MV-4-11 (cell line): ENCODE measurements at regions not wholly inside any gene's neighbourhood (a gene's known extent, or its start where the extent isn't known, plus 50 kb on each side); places are given as distances from the start of the nearest gene placed in this dataset.

Experiments used
- DNase-seq: peaks from one replicate; lab custom pipeline; 2025; lab: John Stamatoyannopoulos, UW

DNA sequence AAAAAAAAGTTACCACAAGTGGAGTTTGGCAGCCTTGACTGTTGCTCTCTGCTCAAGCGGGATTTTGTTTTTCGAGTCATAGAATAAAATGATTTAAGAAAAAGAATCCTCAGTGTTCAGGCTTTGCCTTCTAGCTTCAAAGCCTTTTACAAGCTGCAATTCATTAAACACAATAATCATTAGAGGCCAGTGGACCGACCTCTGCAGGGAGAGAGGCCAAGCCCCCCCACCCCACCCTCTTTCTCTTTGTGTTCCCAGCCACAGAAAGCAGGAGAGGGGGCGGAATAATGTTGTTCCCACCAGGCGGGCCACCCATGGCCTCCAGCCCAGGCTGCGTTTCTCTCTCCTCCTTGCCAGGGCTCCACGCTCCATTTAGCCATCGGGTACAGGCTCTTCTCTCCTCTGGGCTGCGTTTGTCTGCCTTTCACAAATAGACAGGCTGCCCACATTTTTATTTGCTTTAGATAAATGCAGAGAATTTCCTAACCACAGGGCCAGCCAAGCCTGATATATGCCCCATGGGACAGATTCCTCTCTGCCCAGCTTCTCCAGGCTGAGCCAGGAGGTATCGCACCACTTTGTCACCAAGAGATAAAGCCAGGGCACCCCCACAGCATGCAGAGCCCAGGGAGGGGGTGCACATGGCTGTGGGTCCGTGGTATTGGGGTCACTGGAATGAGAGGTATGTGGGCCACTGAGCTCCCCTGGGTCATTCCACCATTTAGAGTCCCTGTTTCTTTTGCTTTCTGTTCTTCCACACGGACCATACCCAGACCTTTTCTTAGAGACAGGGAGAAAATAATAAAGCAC lies 318.8 kb downstream of the PIK3R1 start:
- no peak for DNase-seq

DNA sequence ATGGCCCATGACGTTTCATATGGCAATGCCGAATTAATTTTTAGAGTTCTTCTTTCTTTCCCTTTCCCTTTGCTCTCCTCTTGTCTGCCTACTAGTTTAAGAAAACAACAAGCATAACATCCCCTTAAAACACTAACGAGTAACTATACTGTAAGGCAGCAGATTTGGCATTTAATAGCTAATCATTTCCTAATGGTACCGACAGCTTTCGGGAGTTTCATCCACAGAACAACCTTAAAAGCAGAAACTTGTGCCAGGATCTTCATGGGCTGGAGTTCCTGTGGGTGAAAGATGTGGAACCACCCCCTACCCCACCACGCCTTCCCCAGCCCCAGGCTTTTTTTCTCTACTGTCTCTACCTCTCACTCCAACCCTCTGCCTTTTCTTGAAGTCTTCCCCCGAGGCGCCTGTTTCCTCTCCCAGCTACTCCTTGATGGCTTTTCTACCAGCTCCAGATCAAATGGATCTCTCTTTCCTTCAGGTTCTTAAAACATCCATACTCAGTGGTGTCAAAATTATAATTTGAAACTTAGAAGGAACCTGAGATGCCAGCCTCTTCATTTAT lies 319.5 kb downstream of the PIK3R1 start:
- DNase-seq = no peak

DNA sequence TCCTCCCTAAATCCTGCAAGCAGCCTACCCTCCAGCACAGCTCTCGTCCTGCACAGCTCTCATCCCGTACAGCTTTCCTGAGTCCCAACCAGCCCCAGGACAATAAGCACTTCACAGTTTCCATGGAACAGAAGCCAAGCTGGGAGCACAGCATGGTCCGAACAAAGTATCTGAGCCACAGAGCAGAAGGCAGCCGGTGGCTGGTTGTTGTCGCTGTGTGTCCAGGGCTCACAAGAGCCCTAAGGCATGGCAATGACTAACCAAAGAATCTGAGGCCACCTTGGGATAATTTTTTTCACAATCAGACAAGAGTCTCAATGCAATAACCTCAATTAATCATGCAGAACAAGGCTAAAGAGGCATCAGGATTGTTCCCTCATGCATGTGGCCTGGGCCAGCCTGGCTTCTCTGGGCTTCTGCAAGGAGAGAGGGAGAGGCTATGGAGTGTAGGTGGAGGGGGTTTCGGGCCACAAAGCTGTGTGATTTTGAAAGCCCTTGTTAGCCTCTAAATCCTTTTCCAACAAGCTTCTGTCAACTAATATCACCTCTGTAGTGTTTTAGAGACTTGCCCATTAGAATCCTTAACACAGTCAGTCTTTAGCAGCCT lies 323.4 kb downstream of the PIK3R1 start:
- no peak for DNase-seq

DNA sequence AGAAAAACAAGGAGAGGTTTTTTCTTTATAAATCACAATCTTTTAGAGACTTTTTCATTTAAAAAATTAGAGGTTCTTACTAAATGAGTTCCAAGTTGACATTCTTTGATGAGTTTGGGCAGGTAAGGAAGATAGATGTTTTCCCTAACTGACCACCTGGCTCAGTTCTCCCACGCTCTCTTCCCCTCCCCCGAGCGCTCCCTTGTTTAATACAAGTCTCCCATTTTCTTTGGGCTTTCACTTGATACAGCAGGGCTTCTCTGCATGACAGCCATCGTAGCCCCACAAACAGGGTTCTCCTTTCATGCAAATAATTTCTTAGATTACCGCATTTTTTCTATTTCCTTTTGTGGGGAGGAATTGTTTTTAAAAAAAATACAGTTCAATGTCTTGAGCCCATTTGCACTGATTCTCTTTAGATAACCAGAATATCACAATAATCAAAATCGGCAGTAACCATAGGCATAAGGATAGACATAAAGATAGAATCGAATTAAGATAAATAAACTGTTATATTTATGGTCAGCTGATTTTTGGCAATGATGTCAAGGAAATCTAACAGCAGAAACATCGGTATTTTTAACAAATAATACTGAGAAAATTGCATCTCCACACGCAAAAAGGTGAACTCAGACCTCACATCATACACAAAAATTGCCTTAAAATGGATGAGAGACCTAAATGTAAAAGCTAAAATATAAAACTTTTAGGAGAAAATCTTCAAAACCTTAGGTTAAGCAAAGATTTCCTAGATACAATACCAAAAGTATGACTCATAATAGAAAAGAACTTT lies 325.4 kb downstream of the PIK3R1 start:
- no peak for DNase-seq

DNA sequence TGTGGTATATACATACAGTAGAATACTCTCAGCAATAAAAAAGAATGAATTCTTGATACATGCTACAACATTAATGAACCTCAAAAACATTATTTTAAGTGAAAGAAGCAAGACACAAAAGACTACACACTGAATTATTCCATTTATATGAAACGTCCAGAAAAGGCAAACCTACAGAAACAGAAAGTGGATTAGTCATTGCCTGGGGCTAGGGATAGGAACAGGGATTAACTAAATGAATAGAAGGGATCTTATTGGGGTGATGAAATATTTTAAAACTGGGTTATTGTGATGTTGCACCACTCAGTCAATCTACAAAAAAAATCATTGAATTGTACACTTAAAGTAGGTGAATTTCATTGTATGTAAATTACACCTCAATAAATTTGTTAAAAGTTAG lies 326.7 kb downstream of the PIK3R1 start:
- peak; percentile 16 for DNase-seq

DNA sequence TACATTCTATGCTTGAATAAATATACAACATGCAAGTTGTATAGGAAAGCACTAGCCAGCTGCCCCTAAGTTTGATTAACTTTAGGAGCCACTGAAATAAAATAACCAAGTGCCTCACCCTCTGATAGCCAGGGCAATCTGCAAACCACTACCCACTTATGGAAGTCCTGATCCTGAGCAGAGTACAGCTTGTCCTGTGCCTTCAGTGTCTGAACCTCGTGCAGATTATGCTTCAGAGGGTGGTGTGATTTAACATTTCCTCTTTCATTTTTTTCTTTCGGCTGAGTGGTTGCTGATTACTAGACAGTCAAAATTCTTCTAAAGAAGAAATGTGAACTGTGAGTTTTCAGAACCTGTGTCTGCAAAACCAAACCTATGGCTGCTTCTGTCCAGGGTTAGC lies 327.7 kb downstream of the PIK3R1 start:
- DNase-seq = peak; percentile 28

GRCh38 chr5:68544091-68544647 lies 328.6 kb downstream of the PIK3R1 start:
- no peak for DNase-seq

GRCh38 chr5:68544648-68545552 lies 329.3 kb downstream of the PIK3R1 start:
- DNase-seq = no peak

DNA sequence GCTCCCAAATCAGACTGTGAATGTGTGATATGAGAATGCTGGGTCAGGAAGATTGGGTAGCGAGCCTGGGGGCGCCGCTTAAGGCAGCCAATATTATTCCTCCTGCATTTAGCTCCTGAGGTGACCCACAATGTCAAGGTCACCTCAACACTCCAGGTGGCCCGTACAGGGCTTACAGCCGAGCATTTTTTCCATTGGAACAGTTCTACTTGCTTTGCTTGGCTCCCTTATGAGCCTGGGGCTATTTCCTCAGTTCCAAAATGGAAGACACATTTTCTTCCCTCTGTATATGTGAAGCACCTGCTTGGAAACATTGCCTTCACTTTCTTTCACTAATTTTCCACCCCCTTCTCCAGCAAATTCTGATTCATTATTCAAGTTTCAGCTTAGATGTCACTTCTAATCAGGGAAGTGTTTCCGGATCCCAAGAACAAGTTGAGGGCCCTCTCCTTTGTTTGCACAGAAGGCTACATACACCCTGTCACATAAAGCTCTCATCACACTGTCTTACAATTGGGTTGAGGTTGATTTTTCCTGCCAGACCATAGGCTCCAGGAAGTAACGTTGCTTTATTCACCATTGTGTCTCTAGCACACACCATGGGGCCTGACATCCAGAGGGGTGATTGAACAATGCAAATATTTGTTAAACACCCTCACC lies 330.2 kb downstream of the PIK3R1 start:
- DNase-seq = no peak

DNA sequence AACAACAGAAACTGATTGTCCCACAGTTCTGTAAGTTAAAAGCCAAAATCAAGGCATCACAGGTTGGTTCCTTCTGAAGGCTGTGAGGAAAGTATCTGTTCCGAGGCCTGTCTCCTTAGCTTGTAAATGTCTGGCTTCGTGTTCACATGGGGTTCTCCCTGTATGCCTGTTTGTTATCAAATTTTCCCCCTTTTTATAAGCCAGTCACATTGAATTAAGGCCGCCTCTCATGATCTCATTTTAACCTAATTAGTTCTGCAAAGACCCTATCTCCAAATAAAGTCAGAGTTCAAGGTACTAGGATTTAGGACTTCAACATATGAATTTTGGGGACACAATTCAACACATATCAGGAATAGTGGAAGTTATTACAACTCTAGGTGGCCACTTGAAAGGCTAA lies 331.5 kb downstream of the PIK3R1 start:
- no peak for DNase-seq

- no peak for DNase-seq
These were observed 332.1 kb downstream of the PIK3R1 start for GRCh38 chr5:68547622-68548021.

- no peak for DNase-seq
These were observed 333.6 kb downstream of the PIK3R1 start for GRCh38 chr5:68548959-68549676.

DNA sequence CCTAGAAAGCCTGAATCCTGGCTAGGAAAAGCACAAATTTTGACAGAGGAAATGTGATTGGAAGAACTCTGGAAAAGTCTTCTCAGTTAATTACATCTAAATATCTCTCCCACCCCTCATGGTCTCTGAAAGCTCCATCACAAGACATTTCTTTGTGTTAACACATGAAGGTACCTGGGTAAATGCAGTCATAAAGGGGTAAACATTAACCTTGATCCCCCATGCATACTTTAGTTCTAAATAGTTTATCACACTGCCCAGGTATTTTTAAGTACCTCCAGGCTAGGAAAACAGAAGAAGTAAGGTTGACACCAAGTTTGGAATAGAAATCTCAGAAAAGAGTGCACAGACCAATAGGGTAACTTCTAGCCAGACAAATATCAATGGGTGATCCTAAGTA lies 334.5 kb downstream of the PIK3R1 start:
- DNase-seq = no peak

- no peak for DNase-seq
These were observed 335.9 kb downstream of the PIK3R1 start for GRCh38 chr5:68551436-68551835.

GRCh38 chr5:68554571-68555279 lies 339.2 kb downstream of the PIK3R1 start:
- DNase-seq = no peak

DNA sequence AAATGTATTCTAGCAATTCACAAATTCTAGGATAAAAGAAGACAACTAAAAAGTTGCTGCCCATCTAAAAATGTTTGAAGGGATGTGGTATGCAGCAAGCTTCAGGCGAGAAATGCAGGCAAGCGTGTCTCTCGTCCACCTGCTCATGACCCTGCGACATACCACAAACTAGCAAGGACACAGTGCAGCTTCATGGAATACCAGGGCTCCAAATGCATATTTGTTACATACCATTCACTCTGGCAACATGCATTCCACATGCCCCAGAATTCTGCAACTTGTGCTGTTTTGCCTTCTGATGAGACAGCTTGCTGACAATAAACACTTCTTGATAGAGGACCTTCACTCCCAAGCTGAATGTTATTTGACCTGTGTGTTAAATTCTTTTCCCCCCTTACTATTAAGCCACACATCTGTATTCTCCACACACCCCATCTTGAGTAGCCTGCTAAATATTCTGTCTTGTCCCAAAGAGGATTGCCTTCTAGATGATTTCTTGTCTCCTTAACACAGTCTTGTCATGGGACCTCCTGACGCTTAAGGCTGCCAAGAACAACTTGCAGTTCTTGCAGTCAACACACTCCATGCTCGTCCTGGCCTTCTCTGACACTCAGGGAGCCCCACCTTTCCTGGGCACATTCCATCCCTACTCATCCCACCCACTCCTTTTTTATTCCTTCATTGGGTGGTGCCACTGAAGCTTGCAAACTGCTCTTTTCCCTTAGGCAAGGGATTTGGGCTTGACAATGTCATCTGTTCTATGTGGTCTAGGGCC lies 340.5 kb downstream of the PIK3R1 start:
- DNase-seq = no peak

GRCh38 chr5:68557162-68557936 lies 341.8 kb downstream of the PIK3R1 start:
- no peak for DNase-seq

GRCh38 chr5:68562308-68562707 lies 346.8 kb downstream of the PIK3R1 start:
- DNase-seq = no peak
